T-helper 1 cell treated with Interleukin-12 subunit alpha and Interleukin-12 subunit beta and Interleukin-4 antibody, amounts not matched to agents 30 ng/mL and 1 ng/mL, for 36 hours (primary cell): ENCODE measurements at regions not wholly inside any gene's neighbourhood (a gene's known extent, or its start where the extent isn't known, plus 50 kb on each side); places are given as distances from the start of the nearest gene placed in this dataset.

Experiments used
- intact Hi-C: fragments of 100-400 bp; cut with micrococcal nuclease; formaldehyde crosslinking; loops from one replicate; pipeline ENCODE4 v1.15.1; 2024

GRCh38 chr13:40313269-40314200, 352.9 kb downstream of the FOXO1 start:
- intact Hi-C loops: loop anchor here (2.0 to 10.0 kb wide), 4 partner anchors 125 to 1279 kb away; partner anchors contain the start of genes NHLRC3 and PROSER1

- intact Hi-C loops: loop anchor here (1.0 to 10.0 kb wide), 9 partner anchors 57 to 1281 kb away; partner anchors contain the start of genes FOXO1, NHLRC3 and PROSER1
Observed at GRCh38 chr13:40315416-40316064, 350.9 kb downstream of the FOXO1 start.

GRCh38 chr13:40316301-40316700, 350.1 kb downstream of the FOXO1 start:
- intact Hi-C loops: loop anchor here (5.0 to 10.0 kb wide), 3 partner anchors 56 to 1282 kb away; partner anchors contain the start of genes NHLRC3 and PROSER1

- intact Hi-C loops: loop anchor here (5.0 to 10.0 kb wide), 3 partner anchors 54 to 1283 kb away; partner anchors contain the start of genes NHLRC3 and PROSER1
Observed at GRCh38 chr13:40317980-40318327, 348.5 kb downstream of the FOXO1 start.

GRCh38 chr13:40318366-40318765, 348.1 kb downstream of the FOXO1 start:
- intact Hi-C loops: loop anchor here (5.0 to 10.0 kb wide), 3 partner anchors 54 to 1284 kb away; partner anchors contain the start of genes NHLRC3 and PROSER1

- intact Hi-C loops: loop anchor here (5.0 to 10.0 kb wide), 3 partner anchors 52 to 1285 kb away; partner anchors contain the start of genes NHLRC3 and PROSER1
Observed at GRCh38 chr13:40319699-40320579, 346.5 kb downstream of the FOXO1 start.

- intact Hi-C loops: no loop called here
Observed at GRCh38 chr13:40328091-40328490, 338.4 kb downstream of the FOXO1 start.

GRCh38 chr13:40329781-40330485, 336.5 kb downstream of the FOXO1 start:
- intact Hi-C loops: no loop called here

GRCh38 chr13:40330950-40331349, 335.5 kb downstream of the FOXO1 start:
- intact Hi-C loops: no loop called here

GRCh38 chr13:40331802-40332201, 334.6 kb downstream of the FOXO1 start:
- intact Hi-C loops: no loop called here

- intact Hi-C loops: no loop called here
Observed at GRCh38 chr13:40333226-40333625, 333.2 kb downstream of the FOXO1 start.

GRCh38 chr13:40334031-40334430, 332.4 kb downstream of the FOXO1 start:
- intact Hi-C loops: no loop called here

GRCh38 chr13:40334616-40335015, 331.8 kb downstream of the FOXO1 start:
- intact Hi-C loops: no loop called here

- intact Hi-C loops: no loop called here
Observed at GRCh38 chr13:40336228-40337221, 329.9 kb downstream of the FOXO1 start.

GRCh38 chr13:40337651-40338050, 328.8 kb downstream of the FOXO1 start:
- intact Hi-C loops: no loop called here

- intact Hi-C loops: no loop called here
Observed at GRCh38 chr13:40338217-40338616, 328.2 kb downstream of the FOXO1 start.

GRCh38 chr13:40340368-40341095, 325.9 kb downstream of the FOXO1 start:
- intact Hi-C loops: no loop called here

- intact Hi-C loops: no loop called here
Observed at GRCh38 chr13:40341096-40341471, 325.4 kb downstream of the FOXO1 start.
